ENCODE measurements at regions not wholly inside any gene's neighbourhood (a gene's known extent, or its start where the extent isn't known, plus 50 kb on each side); places are given as distances from the start of the nearest gene placed in this dataset.

- TF ChIP-seq ZNF518A (tag by site-specific recombination; conservative IDR thresholded peaks at IDR 0.05; ENCODE audit: low read depth) (no peak), SP2 (tag by site-specific recombination; IDR thresholded peaks at IDR 0.05) (no peak), ZNF48 (tag by site-specific recombination; IDR thresholded peaks at IDR 0.05) (no peak), ZNF280C (tag by site-specific recombination; IDR thresholded peaks at IDR 0.05) (no peak), SCRT2 (tag by site-specific recombination; IDR thresholded peaks at IDR 0.05) (no peak)
Measured at GRCh38 chr9:89716559-89716958, 111.7 kb downstream of the GADD45G start (continued).

- ChIA-PET POLR2A (no interaction called here), CTCF (interaction anchor here (1.0 kb wide), 1 partner anchor 384 kb away, joined by 4 read pairs; no protein-coding TSS in a partner anchor)
- H3K9me3 ChIP-seq (ENCODE audit: control insufficient read depth, insufficient read depth, low read depth, low read length), result no peaks in the 10 kb centered on the region
- no peaks in the 10 kb centered on the region for H3K36me3 ChIP-seq (ENCODE audit: control insufficient read depth in 2 of 2, insufficient read depth in 1 of 2, low read length in 2 of 2)
- no peak overlapping the region for H3K4me3 ChIP-seq (ENCODE audit: low read depth, low read length)
- no peak for TF ChIP-seq OSR2 (tag by site-specific recombination; IDR thresholded peaks at IDR 0.05)
- H3K4me1 ChIP-seq (ENCODE audit: control insufficient read depth, insufficient read depth, low read length), result no peaks in the 10 kb centered on the region
- no peak overlapping the region for H3K27ac ChIP-seq (ENCODE audit: extremely low read depth, low read depth, low read length)
Measured at GRCh38 chr9:89718176-89718575, 113.4 kb downstream of the GADD45G start.

GRCh38 chr9:89718651-89719050 lies 113.8 kb downstream of the GADD45G start:
- H3K4me3 ChIP-seq (ENCODE audit: low read depth, low read length), result no peak overlapping the region
- H3K9me3 ChIP-seq (ENCODE audit: control insufficient read depth, insufficient read depth, low read depth, low read length), result no peaks in the 10 kb centered on the region
- no peaks in the 10 kb centered on the region for H3K4me1 ChIP-seq (ENCODE audit: control insufficient read depth, insufficient read depth, low read length)
- CTCF ChIA-PET, result interaction anchor here (0.6 to 1.0 kb wide), 2 partner anchors 11 to 383 kb away, joined by 4 read pairs; no protein-coding TSS in a partner anchor
- no peak overlapping the region for H3K27ac ChIP-seq (ENCODE audit: extremely low read depth, low read depth, low read length)
- POLR2A ChIA-PET, result no interaction called here
- no peaks in the 10 kb centered on the region for H3K36me3 ChIP-seq (ENCODE audit: control insufficient read depth in 2 of 2, insufficient read depth in 1 of 2, low read length in 2 of 2)
- TF ChIP-seq SP3 (tag by site-specific recombination; IDR thresholded peaks at IDR 0.05), result no peak
- no peak for TF ChIP-seq ZNF184 (tag by site-specific recombination; IDR thresholded peaks at IDR 0.05)
- TF ChIP-seq ZNF214 (tag by site-specific recombination; IDR thresholded peaks at IDR 0.05; ENCODE audit: borderline replicate concordance), result no peak
- TF ChIP-seq GLIS2 (tag by site-specific recombination; IDR thresholded peaks at IDR 0.05), result no peak
- no peak for TF ChIP-seq ZNF292 (tag by site-specific recombination; IDR thresholded peaks at IDR 0.05; ENCODE audit: borderline replicate concordance, low read depth)
- no peak for TF ChIP-seq ZNF660 (tag by site-specific recombination; IDR thresholded peaks at IDR 0.05)
- TF ChIP-seq EGR2 (tag by site-specific recombination; IDR thresholded peaks at IDR 0.05; ENCODE audit: low read depth), result no peak
- no peak for TF ChIP-seq IKZF3 (tag by site-specific recombination; IDR thresholded peaks at IDR 0.05)
- TF ChIP-seq ZBTB17 (tag by site-specific recombination; IDR thresholded peaks at IDR 0.05), result no peak
- no peak for TF ChIP-seq ZNF530 (tag by site-specific recombination; IDR thresholded peaks at IDR 0.05; ENCODE audit: low read depth)
- no peak for TF ChIP-seq ZNF837 (tag by site-specific recombination; IDR thresholded peaks at IDR 0.05)
- no peak for TF ChIP-seq TSHZ1 (tag by site-specific recombination; IDR thresholded peaks at IDR 0.05; ENCODE audit: borderline replicate concordance)
- TF ChIP-seq ZFP69B (tag by site-specific recombination; IDR thresholded peaks at IDR 0.05), result no peak
- no peak for TF ChIP-seq ZNF48 (tag by site-specific recombination; IDR thresholded peaks at IDR 0.05)
- TF ChIP-seq PRDM6 (tag by site-specific recombination; IDR thresholded peaks at IDR 0.05), result no peak
- no peak for TF ChIP-seq ZNF138 (tag by site-specific recombination; IDR thresholded peaks at IDR 0.05; ENCODE audit: borderline replicate concordance)
- no peak for TF ChIP-seq ZNF654 (tag by site-specific recombination; IDR thresholded peaks at IDR 0.05; ENCODE audit: low read depth)
